GM18868 (cell line): ENCODE measurements at regions not wholly inside any gene's neighbourhood (a gene's known extent, or its start where the extent isn't known, plus 50 kb on each side); places are given as distances from the start of the nearest gene placed in this dataset.
A peak's percentile ranks its signal among the peaks of the same experiment; 100 is the strongest.
"Not testable (repeated sequence)": the region's sequence is repeated elsewhere in the genome, so short reads cannot be mapped to it uniquely, and the experiment has no call there.

Source experiments
- ATAC-seq: cut with Tn5 transposase; IDR thresholded peaks from one replicate; pipeline ENCODE4 v1.9.1; 2021; ENCODE audit warnings: mild to moderate bottlenecking, moderate library complexity; ENCODE audit not compliant: unreplicated experiment

DNA sequence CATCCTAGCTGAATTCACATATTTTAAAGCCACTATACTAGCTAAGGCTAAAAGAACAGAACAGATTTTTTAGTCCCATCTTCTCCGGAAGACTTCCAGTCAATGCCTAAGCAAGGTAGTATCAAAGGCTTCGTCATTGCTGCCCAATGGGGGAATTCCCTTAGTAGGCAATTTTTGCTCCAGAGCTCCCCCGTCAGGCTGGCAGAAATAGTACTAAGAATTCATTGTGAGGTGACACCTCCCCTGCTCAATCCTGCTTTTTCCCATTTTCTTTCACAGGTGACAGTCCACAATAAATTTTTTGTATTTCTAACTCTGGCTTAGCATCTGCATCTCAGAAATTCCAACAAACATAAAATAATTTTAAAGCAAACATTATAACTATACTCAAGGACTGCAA lies 52.8 kb upstream of the SRSF6 start:
- peak; percentile 43 for ATAC-seq

DNA sequence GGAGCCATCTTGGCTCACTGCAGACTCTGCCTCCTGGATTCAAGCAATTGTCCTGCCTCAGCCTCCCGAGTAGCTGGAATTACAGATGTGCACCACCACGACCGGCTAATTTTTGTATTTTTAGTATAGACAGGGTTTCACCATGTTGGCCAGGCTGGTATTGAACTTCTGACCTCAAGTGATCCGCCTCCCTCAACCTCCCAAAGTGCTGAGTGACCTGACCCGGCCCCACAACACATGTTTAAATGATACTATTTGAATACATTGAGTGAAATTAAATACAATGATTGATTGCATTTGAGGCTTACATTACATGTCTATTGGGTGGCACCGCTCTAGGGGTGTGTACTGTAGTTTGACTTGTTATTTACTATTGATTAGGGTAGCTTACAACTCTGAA lies 56.8 kb upstream of the SRSF6 start:
- not testable (repeated sequence) for ATAC-seq

DNA sequence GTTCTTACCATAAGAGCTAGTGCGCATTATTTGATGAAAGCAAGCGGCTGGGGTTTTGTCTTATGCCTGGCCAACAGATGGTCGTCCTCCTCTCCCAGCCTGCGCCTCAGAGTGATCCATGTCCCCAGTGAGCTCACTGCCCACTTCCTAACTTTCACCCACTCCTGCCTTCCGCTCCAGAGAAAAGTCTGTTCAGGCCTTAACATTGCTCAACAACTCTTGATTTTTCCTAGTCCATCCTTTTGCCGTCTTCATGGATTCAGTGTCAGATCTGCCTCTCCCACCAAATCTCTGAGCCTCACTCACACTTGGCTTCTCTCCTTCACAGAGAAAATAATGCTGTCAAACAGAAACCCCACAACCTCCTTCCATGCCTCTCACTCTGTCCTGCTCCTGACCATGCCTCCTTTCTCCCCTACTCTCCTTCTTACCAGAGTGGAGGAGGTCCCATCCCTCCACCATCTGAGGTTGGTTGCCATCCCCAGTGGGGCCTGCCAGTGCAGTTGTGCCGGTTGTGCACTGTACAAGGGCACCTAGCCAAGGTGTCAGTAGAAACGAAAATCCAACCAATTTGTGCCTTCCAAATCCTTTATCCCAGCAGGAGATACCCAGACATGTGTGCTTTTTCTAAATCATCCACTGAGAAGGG lies 58.9 kb upstream of the SRSF6 start:
- ATAC-seq, result no peak

DNA sequence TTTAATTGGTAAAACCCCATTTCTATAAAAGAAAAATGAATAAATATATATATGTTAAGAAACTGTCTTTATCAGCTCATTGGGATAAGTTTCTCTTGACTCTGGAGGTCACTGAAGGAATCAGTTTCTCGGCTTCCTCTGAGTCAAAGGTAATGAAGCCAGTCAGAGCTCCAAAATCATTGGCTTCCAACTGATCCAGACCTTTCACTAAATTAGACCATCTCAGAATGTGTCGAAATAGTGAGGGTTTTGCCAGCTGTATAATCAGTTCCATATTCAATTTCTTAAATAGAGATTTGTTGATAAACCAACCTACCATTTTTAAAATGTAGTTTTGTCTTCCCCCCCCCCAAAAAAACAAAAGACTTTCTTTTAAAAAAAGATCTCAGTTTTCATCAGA lies 60.5 kb upstream of the SRSF6 start:
- ATAC-seq, result no peak

DNA sequence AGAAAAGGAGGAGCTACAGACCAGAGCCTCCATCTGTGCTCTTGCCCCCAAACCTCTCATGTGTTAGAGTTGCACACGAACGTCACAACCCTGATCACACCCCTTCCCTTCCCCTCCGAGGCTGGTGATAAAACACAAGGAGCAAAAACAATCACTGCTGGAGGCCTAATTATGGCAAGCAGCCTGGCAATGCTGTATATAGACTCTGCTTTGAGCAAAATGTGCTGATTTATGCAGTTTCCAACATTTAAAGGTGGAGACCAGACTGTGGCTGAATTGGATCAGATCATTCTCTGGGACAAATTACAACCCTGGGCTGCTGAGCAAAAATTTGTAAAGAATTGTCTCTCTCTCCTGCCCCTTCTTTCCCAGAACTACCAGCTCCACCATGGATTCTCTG lies 64.6 kb upstream of the SRSF6 start:
- no peak for ATAC-seq

DNA sequence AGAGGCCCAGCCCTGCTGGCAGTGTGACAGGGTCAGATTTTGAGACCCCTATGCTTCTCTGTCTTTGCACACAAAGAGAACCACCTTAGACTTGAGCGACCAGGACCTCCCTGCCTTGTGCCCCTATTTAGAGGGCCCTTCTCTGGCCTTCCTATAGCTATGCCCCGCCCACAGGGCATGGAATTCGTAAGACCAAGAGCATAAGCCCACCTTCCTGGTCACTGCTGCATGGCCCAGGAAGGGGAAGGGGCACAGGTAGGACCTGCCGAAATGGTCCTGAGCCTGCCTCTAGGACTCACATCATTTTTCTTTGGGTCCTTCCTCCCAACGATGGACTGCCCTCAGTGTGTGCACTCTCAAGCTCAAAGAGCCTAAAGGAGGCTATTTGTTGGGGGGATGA lies 65.1 kb upstream of the SRSF6 start:
- no peak for ATAC-seq

DNA sequence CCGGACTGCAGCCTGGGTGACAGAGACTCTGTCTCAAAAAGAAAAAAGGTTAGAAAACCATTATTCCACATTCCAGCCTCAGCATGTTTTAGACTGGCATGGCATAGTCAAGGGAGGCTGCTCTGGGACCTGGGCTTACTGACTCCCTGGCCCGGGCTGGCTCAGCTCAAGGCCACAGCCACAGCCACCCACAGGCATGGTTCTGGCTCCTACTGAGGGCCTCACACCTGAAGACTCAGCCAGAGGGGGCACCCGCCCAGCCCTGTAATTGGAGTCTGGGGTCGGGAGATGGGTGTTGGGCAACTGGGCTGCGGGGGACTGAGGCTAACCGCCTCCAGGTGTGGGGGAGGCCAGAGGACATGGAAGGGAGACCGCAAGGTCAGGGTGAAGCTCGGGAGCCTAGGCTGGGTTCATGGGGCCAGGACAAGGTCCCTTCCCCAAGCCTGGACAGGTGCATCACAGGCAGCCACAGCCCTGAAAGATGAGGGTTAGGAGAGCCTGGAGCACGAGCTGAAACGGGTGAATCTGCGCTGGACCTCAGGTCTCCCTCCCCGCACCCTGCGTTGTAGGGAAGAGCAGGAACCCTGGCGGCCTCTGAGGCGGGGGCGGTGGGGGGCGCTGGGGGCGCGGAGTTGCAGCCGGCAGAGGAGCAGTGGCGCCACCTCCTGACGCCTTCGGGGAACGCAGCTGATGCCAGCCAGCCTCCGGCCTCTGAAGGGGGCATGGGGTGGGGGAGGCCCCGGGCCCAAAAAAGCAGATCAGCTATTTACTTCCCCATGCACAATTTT lies 67.7 kb upstream of the SRSF6 start:
- ATAC-seq, result no peak

DNA sequence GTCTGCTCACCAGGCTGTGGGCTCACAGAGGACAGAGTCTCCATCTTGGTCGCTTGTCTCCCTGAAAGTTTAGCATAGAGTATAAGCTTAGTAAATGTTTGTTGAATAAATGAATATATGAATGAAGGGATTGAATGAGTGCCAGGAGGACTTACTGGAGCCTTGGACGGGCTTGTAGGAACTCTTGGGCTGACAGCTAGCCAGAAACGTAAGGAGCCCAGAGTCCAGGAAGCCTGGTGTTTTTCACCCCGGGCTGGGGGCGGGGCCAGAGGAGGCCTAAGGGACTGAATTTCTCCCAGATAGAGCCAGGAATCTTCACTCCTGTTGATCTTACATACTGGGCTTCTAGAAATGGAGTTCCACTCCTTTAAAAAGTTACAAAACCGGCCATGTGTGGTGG lies 68.5 kb upstream of the SRSF6 start:
- no peak for ATAC-seq

DNA sequence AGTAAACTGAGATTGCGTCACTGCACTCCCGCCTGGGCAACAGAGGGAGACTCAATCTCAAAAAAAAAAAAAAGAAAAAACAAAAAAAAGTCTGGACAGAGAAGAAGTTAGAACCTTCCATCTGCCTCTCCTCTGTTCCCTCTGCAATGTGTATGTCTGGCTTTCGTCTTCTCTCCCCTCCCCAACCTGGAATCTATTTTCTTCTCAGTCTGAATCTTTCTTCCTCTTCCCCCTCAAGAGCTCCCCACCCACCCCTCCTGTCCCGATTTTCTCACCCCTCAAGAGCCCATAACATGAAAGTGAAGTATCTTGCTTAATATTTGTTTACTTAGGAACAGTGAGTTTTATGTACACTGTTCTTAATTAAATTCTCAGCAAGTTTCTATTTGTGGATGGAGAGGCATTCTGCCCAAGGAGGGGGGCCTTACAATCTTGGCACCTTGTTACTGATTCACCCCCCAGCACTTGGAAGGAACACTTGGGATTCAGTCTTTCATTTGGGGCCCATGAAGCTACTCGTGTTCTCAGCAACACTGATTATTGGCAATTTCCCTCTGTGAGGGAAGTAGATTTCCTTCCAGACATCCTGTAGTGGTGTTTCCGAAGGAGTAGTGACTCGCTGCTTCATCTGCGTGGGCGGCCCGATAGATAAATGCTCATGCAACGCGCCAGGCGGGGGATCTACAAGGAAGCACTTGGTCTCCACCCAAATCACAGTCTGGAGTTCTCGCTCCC lies 69.3 kb upstream of the SRSF6 start:
- ATAC-seq, result no peak

DNA sequence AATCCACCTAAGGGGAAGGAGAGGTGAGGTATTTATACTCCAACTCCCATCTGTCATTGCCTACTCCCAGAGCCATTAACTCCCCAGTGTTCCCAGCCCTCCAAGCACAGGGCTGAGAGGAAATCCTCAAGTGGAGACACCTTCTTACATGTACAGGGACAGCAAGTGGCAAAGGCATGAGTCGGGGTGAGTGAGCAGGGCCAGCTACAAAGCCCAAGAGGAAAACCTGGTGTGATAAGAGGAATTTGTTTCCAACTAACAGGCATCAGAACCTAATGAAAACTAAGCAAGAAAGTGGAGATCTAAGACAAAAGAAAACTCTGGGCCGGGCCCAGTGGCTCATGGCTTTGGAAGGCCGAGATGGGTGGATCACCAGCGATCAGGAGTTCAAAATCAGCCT lies 70.0 kb upstream of the SRSF6 start:
- ATAC-seq, result no peak

DNA sequence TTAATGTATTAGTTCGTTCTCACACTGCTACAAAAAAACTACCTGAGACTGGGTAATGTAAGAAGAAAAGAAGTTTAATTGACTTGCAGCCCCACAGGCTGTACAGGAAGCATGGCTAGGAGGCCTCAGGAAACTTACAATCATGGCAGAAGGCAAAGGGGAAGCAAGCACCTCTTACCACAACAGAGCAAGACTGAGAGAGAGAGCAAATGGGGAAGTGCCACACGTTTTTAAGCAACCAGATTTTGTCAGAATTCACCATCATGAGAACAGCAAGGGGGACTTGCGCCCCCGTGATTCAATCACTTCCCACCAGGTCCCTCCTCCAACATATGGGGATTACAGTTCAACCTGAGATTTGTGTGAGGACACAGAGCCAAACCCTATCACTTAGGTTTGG lies 70.8 kb upstream of the SRSF6 start:
- ATAC-seq, result no peak

DNA sequence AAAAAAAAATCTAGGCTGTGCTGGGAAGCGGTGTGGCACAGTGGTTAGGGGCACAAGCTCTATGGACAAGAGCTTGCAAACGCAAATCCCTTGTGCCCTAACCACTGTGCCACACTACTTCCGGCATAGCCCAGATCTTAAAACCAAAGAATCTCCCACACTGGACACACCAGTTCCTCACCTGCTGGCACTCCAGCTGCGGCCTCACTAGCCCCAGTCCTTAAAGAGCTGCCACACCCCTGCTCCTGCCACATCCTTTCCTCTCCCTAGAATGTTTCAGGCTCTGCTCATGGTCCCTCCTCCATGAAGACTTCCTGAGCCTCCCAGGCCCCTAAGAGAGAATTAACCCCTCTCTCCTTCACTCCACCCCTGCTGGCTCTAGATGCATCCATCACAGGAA lies 71.8 kb upstream of the SRSF6 start:
- ATAC-seq, result no peak

DNA sequence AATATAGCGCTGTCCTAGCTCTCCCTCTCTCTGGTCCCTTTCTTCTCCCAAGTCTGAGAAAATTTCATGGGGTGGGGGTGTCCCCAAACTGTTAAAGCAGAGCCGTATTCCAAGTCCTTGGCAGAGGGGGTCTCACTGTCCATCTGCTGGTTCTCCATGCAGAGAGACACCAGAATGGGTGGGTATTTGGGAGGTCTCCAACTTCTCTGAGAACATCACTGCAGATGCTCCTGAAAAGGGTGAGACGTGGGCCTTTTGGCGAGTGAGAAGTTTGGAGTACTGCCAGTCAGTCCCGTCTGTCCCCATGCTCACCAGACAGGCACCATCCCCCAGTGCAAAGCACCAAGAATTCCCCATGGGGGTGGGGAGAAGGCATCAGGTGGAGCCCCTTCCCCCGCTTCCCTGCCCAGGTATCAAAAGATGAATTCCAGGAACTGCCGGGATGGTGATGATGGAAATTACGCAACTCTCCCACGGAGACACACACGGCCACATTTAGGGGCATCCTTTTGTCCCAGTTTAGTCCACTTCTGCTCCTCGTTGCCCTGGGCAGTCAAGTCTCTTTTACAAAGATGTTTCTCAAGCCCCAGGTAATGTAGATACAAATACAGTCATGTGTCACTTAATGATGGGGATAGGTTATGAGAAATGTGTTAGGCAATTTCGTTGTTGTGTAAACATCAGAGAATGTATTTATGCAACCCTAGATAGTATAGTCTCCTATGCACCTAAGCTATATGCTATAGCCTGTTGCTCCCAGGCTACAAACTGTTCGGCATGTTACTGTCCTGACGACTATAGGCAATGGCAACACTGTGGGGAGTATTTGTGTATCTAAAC lies 73.4 kb upstream of the SRSF6 start:
- no peak for ATAC-seq

DNA sequence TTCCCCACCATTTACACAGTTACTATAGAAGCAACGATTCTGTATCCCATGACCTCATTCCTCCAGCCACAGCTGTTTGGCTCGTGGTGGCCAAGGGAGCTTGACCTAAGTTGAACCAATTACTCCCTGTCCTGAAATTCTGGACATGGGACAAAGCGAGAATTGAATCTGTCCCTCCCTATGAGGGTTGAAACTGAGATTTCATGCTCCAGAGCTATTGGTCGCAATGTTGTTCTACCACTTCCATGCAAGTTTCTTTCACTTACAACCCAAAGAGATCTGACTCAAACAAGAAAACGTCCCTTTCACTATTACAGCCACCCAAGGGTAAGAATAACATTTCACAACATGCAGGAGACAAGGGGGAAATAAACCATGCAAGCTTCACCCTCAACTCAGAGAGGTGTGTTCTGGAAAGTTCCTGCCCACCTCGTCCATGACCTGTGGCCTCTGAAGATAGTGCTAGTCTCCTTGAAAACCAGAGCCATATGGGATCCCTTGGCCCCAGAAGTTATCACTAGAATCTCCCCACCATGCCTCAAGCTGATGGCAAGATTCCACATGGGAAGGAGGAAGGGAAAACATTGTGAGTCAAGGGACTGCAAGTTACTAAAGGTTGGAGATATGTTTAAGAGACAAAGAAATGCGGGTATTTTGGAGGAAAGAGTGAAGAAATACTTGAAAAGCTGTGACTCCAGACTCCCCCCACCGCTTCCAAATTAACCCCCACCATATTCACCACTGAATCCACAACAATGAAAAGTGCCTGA lies 74.5 kb upstream of the SRSF6 start:
- peak; percentile 38 for ATAC-seq

DNA sequence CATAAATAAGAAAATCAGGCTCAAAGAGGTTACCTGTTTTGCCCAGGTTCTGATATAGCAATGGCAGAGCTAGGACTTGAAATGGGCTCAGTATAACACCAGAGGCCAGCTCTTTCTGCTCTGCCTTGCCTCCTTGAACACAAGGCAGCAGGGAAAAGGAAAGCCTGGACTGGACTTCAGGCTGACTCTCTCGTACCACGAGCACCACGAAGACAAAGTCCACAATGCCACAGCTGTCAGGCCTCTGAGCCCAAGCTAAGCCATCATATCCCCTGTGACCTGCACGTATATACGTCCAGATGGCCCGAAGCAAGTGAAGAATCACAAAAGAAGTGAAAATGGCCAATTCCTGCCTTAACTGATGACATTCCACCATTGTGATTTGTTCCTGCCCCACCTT lies 75.6 kb upstream of the SRSF6 start:
- ATAC-seq, result not testable (repeated sequence)

DNA sequence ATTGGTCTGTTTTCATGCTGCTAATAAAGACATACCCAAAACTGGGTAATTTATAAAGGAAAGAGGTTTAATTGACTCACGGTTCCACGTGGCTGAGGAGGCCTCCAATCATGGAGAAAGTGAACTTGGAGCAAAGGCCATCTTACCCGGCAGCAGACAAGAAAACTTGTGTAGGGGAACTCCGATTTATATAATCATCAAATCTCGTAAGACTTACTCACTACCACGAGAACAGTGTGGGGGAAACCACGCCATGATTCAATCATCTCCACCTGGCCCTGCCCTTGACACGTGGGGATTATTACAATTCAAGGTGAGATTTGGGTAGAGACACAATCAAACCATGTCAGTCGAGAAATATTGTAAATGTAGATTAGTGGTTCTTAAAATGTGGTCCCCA lies 76.2 kb upstream of the SRSF6 start:
- ATAC-seq, result not testable (repeated sequence)

DNA sequence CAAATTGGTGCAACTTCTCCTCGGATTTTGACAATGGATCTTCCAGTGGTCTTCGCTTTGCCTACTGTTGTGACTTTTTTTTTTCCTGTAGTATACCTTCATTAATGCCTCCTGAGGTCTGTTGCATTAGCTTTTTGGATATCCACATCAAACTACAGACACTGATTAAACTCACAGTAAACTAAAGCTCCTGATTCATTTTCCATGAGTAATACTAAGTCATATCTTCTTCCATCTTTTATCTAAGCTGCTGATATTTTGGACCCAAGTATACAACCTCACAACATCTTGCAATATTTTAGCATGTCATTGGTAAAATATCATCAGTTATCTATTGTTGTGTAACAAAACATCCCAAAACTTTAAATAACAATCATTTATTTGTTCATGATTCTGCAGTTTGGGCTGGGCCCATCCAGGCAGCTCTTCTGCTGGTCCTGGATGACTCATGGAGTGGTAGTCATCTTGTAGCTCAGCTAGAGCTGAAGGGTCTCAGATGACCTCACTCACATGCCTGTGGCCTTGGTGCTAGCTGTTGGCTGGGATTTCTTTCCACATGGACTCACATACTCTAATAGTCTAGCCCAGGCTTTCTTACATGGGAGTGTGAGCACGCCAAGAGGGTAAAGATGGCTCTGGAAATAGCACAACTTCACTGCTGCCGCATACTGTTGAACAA lies 78.3 kb upstream of the SRSF6 start:
- ATAC-seq, result no peak

DNA sequence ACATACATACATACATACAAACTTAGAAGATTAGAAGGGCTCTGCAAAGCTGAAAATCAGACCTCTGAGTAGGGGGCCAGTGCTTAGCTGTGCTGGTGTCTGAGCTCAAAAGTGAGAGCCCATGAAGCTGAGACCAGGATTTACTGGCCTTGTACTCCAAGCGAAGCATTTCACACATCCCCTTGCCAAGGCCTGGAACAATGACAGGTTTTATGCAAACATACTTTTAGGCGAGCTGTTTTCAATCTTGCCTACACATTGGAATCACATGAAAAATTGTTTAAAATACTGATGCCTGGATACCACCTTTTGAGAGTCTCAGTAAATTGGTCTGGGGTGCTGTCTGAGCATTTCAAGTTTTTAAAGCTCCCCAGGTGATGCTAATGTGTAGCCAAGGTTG lies 80.9 kb upstream of the SRSF6 start:
- ATAC-seq, result no peak

DNA sequence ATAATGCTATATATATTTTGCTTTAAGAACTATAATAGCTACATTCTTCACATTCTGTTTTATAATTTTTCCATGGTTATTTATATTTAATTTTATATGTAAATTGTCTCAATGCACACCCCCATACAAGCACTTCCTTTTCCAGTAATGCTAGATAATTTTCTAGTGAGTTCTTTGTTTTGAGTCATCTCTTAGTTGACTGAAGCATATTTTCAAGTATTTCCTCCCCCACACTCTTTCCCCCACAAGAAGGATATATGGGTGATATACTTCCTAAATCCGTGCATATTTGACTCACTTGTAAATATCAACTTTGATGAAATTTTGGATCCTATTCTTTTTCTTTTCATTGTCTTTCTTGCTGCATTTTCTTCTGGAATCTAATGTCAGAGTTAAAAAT lies 82.1 kb upstream of the SRSF6 start:
- no peak for ATAC-seq

DNA sequence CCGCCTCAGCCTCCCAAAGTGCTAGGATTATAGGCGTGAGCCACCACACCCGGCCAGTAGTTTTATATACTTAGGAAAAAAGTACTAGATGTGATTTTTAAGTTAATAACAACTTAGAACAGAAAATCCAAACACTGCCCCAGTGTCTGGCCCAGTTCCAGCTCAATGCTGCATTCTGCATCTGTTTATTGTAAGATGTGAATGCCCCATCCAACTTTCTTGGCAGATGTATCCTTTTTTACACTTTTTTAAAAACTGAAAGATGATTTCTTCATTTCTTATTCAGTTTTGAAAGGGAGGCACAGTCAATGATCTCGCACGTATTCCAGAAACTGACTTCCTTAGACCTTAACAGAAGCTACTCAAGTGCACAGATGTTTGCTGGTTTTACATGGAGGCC lies 85.6 kb upstream of the SRSF6 start:
- no peak for ATAC-seq
